ENCODE measurements at regions not wholly inside any gene's neighbourhood (a gene's known extent, or its start where the extent isn't known, plus 50 kb on each side); places are given as distances from the start of the nearest gene placed in this dataset.
"Not testable (repeated sequence)": the region's sequence is repeated elsewhere in the genome, so short reads cannot be mapped to it uniquely, and the experiment has no call there.

- ATAC-seq (ENCODE audit: poor library complexity) (no peak), DNase-seq (no peak)
- intact Hi-C loops (cut with DNase I) = no loop called here
Observed at GRCh38 chr1:38183747-38184146, 137.2 kb upstream of the POU3F1 start.

- DNase-seq (no peak), ATAC-seq (ENCODE audit: poor library complexity) (no peak)
- intact Hi-C loops (cut with DNase I) = no loop called here
Observed at GRCh38 chr1:38183096-38183495, 136.5 kb upstream of the POU3F1 start.

- ATAC-seq (ENCODE audit: poor library complexity); intact Hi-C loops (cut with DNase I); DNase-seq: not testable (repeated sequence)
Observed at GRCh38 chr1:38180388-38180787, 133.8 kb upstream of the POU3F1 start.

- DNase-seq (peak; percentile 76), ATAC-seq (ENCODE audit: poor library complexity) (peak; percentile 77)
- intact Hi-C loops (cut with DNase I) = no loop called here
Observed at GRCh38 chr1:38179483-38179882, 132.9 kb upstream of the POU3F1 start.

- intact Hi-C loops (cut with DNase I) = no loop called here
- DNase-seq (no peak), ATAC-seq (ENCODE audit: poor library complexity) (no peak)
Observed at GRCh38 chr1:38178216-38178615, 131.6 kb upstream of the POU3F1 start.

- ATAC-seq (ENCODE audit: poor library complexity) (no peak), DNase-seq (no peak)
- intact Hi-C loops (cut with DNase I) = no loop called here
Observed at GRCh38 chr1:38175121-38175520, 128.5 kb upstream of the POU3F1 start.

- DNase-seq = no peak
- intact Hi-C loops (cut with DNase I) = no loop called here
- ATAC-seq (ENCODE audit: poor library complexity) = no peak
Observed at GRCh38 chr1:38173848-38174247, 127.3 kb upstream of the POU3F1 start.

- ATAC-seq (ENCODE audit: poor library complexity) = no peak
- intact Hi-C loops (cut with DNase I) = no loop called here
- no peak for DNase-seq
Observed at GRCh38 chr1:38173157-38173831, 126.7 kb upstream of the POU3F1 start.

GRCh38 chr1:38169121-38169520, 122.5 kb upstream of the POU3F1 start:
- no peak for ATAC-seq (ENCODE audit: poor library complexity)
- intact Hi-C loops (cut with DNase I) = no loop called here
- DNase-seq = no peak

- DNase-seq (no peak), ATAC-seq (ENCODE audit: poor library complexity) (no peak)
Observed at GRCh38 chr1:38168365-38168764, 121.8 kb upstream of the POU3F1 start.

GRCh38 chr1:38166461-38166860, 119.9 kb upstream of the POU3F1 start:
- no peak for DNase-seq
- intact Hi-C loops (cut with DNase I) = no loop called here
- no peak for ATAC-seq (ENCODE audit: poor library complexity)

More at GRCh38 chr1:38168365-38168764, 121.8 kb upstream of the POU3F1 start:
- intact Hi-C loops (cut with DNase I) = no loop called here

GRCh38 chr1:38153778-38154470, 107.3 kb upstream of the POU3F1 start:
- intact Hi-C loops (cut with DNase I) = no loop called here
- no peak for DNase-seq
- ATAC-seq (ENCODE audit: poor library complexity) = no peak

GRCh38 chr1:38153066-38153777, 106.6 kb upstream of the POU3F1 start:
- no peak for DNase-seq
- ATAC-seq (ENCODE audit: poor library complexity) = no peak
- intact Hi-C loops (cut with DNase I) = no loop called here

- intact Hi-C loops (cut with DNase I) = no loop called here
- ATAC-seq (ENCODE audit: poor library complexity) (peak; percentile 59), DNase-seq (no peak)
Observed at GRCh38 chr1:38152351-38153065, 105.9 kb upstream of the POU3F1 start.

- no peak for DNase-seq
- no peak for ATAC-seq (ENCODE audit: poor library complexity)
- intact Hi-C loops (cut with DNase I) = no loop called here
Observed at GRCh38 chr1:38151399-38151798, 104.8 kb upstream of the POU3F1 start.

GRCh38 chr1:38146079-38146478, 99.5 kb upstream of the POU3F1 start:
- DNase-seq; intact Hi-C loops (cut with DNase I); ATAC-seq (ENCODE audit: poor library complexity): not testable (repeated sequence)

- ATAC-seq (ENCODE audit: poor library complexity) (no peak), DNase-seq (no peak)
- intact Hi-C loops (cut with DNase I) = no loop called here
Observed at GRCh38 chr1:38142606-38143005, 96.0 kb upstream of the POU3F1 start.

- DNase-seq (no peak), ATAC-seq (ENCODE audit: poor library complexity) (no peak)
- intact Hi-C loops (cut with DNase I) = no loop called here
Observed at GRCh38 chr1:38141483-38141882, 94.9 kb upstream of the POU3F1 start.

GRCh38 chr1:38139738-38140487, 93.3 kb upstream of the POU3F1 start:
- intact Hi-C loops (cut with DNase I) = no loop called here
- no peak for DNase-seq
- no peak for ATAC-seq (ENCODE audit: poor library complexity)
